ENCODE measurements at regions not wholly inside any gene's neighbourhood (a gene's known extent, or its start where the extent isn't known, plus 50 kb on each side); places are given as distances from the start of the nearest gene placed in this dataset.

- H3K27ac ChIP-seq: no peak overlapping the region
- H3K36me3 ChIP-seq (ENCODE audit: insufficient read depth, low read length): no peaks in the 10 kb centered on the region
- H3K4me3 ChIP-seq: no peak overlapping the region
- no peak overlapping the region for H3K9ac ChIP-seq (ENCODE audit: insufficient read length)
- TF ChIP-seq EZH2 (IDR thresholded peaks at IDR 0.05) (no peak), FOXP2 (optimal IDR thresholded peaks at IDR 0.05; ENCODE audit: control extremely low read depth, extremely low read length, insufficient read depth) (no peak), POLR2AphosphoS5 (IDR thresholded peaks at IDR 0.05; ENCODE audit: borderline replicate concordance, low read depth, low read length) (no peak)
- no peak for DNase-seq (ENCODE audit: low read depth, low spot score)
- no peaks in the 10 kb centered on the region for H3K9me3 ChIP-seq (ENCODE audit: low read depth, low read length)
Observed at GRCh38 chr11:33500861-33501479, 199.7 kb downstream of the C11orf91 start.

GRCh38 chr11:33500332-33500731 is 200.3 kb downstream of the C11orf91 start:
- Histone ChIP-seq H3K4me3 (no peak overlapping the region), H3K27ac (no peak overlapping the region), H3K9ac (ENCODE audit: insufficient read length) (no peak overlapping the region), H3K9me3 (ENCODE audit: low read depth, low read length) (no peaks in the 10 kb centered on the region), H3K36me3 (ENCODE audit: insufficient read depth, low read length) (no peaks in the 10 kb centered on the region)
- DNase-seq (ENCODE audit: low read depth, low spot score): no peak
- no peak for TF ChIP-seq FOXP2 (optimal IDR thresholded peaks at IDR 0.05; ENCODE audit: control extremely low read depth, extremely low read length, insufficient read depth)

- no peak for TF ChIP-seq POLR2AphosphoS5 (IDR thresholded peaks at IDR 0.05; ENCODE audit: borderline replicate concordance, low read depth, low read length)
- no peak for TF ChIP-seq FOXP2 (optimal IDR thresholded peaks at IDR 0.05; ENCODE audit: control extremely low read depth, extremely low read length, insufficient read depth)
- TF ChIP-seq EZH2 (IDR thresholded peaks at IDR 0.05): no peak
- no peaks in the 10 kb centered on the region for H3K36me3 ChIP-seq (ENCODE audit: insufficient read depth, low read length)
- H3K9ac ChIP-seq (ENCODE audit: insufficient read length): no peak overlapping the region
- no peak overlapping the region for H3K27ac ChIP-seq
- no peaks in the 10 kb centered on the region for H3K9me3 ChIP-seq (ENCODE audit: low read depth, low read length)
- DNase-seq (ENCODE audit: low read depth, low spot score): no peak
- no peak overlapping the region for H3K4me3 ChIP-seq
Observed at GRCh38 chr11:33492596-33492995, 208.0 kb downstream of the C11orf91 start.

- no peak for DNase-seq (ENCODE audit: low read depth, low spot score)
- no peak for TF ChIP-seq POLR2AphosphoS5 (IDR thresholded peaks at IDR 0.05; ENCODE audit: borderline replicate concordance, low read depth, low read length)
- TF ChIP-seq FOXP2 (optimal IDR thresholded peaks at IDR 0.05; ENCODE audit: control extremely low read depth, extremely low read length, insufficient read depth): no peak
- no peak for TF ChIP-seq EZH2 (IDR thresholded peaks at IDR 0.05)
- Histone ChIP-seq H3K9me3 (ENCODE audit: low read depth, low read length) (no peaks in the 10 kb centered on the region), H3K4me3 (no peak overlapping the region), H3K27ac (no peak overlapping the region), H3K9ac (ENCODE audit: insufficient read length) (no peak overlapping the region), H3K36me3 (ENCODE audit: insufficient read depth, low read length) (no peaks in the 10 kb centered on the region)
Observed at GRCh38 chr11:33490842-33491370, 209.7 kb downstream of the C11orf91 start.

- no peaks in the 10 kb centered on the region for H3K9me3 ChIP-seq (ENCODE audit: low read depth, low read length)
- no peak for DNase-seq (ENCODE audit: low read depth, low spot score)
- H3K27ac ChIP-seq: no peak overlapping the region
- H3K4me3 ChIP-seq: no peak overlapping the region
- no peak overlapping the region for H3K9ac ChIP-seq (ENCODE audit: insufficient read length)
- no peaks in the 10 kb centered on the region for H3K36me3 ChIP-seq (ENCODE audit: insufficient read depth, low read length)
- TF ChIP-seq FOXP2 (optimal IDR thresholded peaks at IDR 0.05; ENCODE audit: control extremely low read depth, extremely low read length, insufficient read depth) (no peak), POLR2AphosphoS5 (IDR thresholded peaks at IDR 0.05; ENCODE audit: borderline replicate concordance, low read depth, low read length) (no peak), EZH2 (IDR thresholded peaks at IDR 0.05) (no peak)
Observed at GRCh38 chr11:33488971-33489370, 211.7 kb downstream of the C11orf91 start.

- Histone ChIP-seq H3K9me3 (ENCODE audit: low read depth, low read length) (no peaks in the 10 kb centered on the region), H3K36me3 (ENCODE audit: insufficient read depth, low read length) (no peaks in the 10 kb centered on the region), H3K4me3 (no peak overlapping the region), H3K27ac (no peak overlapping the region), H3K9ac (ENCODE audit: insufficient read length) (no peak overlapping the region)
- no peak for DNase-seq (ENCODE audit: low read depth, low spot score)
- TF ChIP-seq FOXP2 (optimal IDR thresholded peaks at IDR 0.05; ENCODE audit: control extremely low read depth, extremely low read length, insufficient read depth) (no peak), EZH2 (IDR thresholded peaks at IDR 0.05) (no peak), POLR2AphosphoS5 (IDR thresholded peaks at IDR 0.05; ENCODE audit: borderline replicate concordance, low read depth, low read length) (no peak)
Observed at GRCh38 chr11:33480626-33481025, 220.0 kb downstream of the C11orf91 start.

- no peak for DNase-seq (ENCODE audit: low read depth, low spot score)
- H3K9ac ChIP-seq (ENCODE audit: insufficient read length): no peak overlapping the region
- TF ChIP-seq FOXP2 (optimal IDR thresholded peaks at IDR 0.05; ENCODE audit: control extremely low read depth, extremely low read length, insufficient read depth) (no peak), POLR2AphosphoS5 (IDR thresholded peaks at IDR 0.05; ENCODE audit: borderline replicate concordance, low read depth, low read length) (no peak), EZH2 (IDR thresholded peaks at IDR 0.05) (no peak)
- no peak overlapping the region for H3K27ac ChIP-seq
- H3K4me3 ChIP-seq: no peak overlapping the region
- no peaks in the 10 kb centered on the region for H3K9me3 ChIP-seq (ENCODE audit: low read depth, low read length)
- H3K36me3 ChIP-seq (ENCODE audit: insufficient read depth, low read length): no peaks in the 10 kb centered on the region
Observed at GRCh38 chr11:33479231-33479630, 221.4 kb downstream of the C11orf91 start.

GRCh38 chr11:33478111-33478573 is 221.0 kb downstream of the HIPK3 start:
- TF ChIP-seq POLR2AphosphoS5 (IDR thresholded peaks at IDR 0.05; ENCODE audit: borderline replicate concordance, low read depth, low read length) (no peak), EZH2 (IDR thresholded peaks at IDR 0.05) (no peak)
- Histone ChIP-seq H3K36me3 (ENCODE audit: insufficient read depth, low read length) (no peaks in the 10 kb centered on the region), H3K27ac (no peak overlapping the region), H3K4me3 (no peak overlapping the region), H3K9ac (ENCODE audit: insufficient read length) (no peak overlapping the region), H3K9me3 (ENCODE audit: low read depth, low read length) (no peaks in the 10 kb centered on the region)
- no peak for DNase-seq (ENCODE audit: low read depth, low spot score)
